ENCODE measurements at regions not wholly inside any gene's neighbourhood (a gene's known extent, or its start where the extent isn't known, plus 50 kb on each side); places are given as distances from the start of the nearest gene placed in this dataset.

GRCh38 chr10:114881901-114882300 lies 56.1 kb upstream of the TRUB1 start:
- TF ChIP-seq CTCF (IDR thresholded peaks at IDR 0.05) (no peak), POLR2A (IDR thresholded peaks at IDR 0.05) (no peak)
